ENCODE measurements at regions not wholly inside any gene's neighbourhood (a gene's known extent, or its start where the extent isn't known, plus 50 kb on each side); places are given as distances from the start of the nearest gene placed in this dataset.

GRCh38 chr2:8246137-8246536 lies 435.7 kb upstream of the ID2 start:
- TF ChIP-seq POLR2A (IDR thresholded peaks at IDR 0.05; ENCODE audit: low read depth, low read length) (no peak), POLR2AphosphoS5 (IDR thresholded peaks at IDR 0.05; ENCODE audit: low read depth, low read length) (no peak), SPI1 (IDR thresholded peaks at IDR 0.05; ENCODE audit: low read depth, low read length) (no peak)

All from GM12891 (cell line).